Neural progenitor cell (in vitro differentiated cells): ENCODE measurements at regions not wholly inside any gene's neighbourhood (a gene's known extent, or its start where the extent isn't known, plus 50 kb on each side); places are given as distances from the start of the nearest gene placed in this dataset.

Experiments used
- DNase-seq: peaks from one replicate; pipeline ENCODE4 v3.0.0-alpha.2; 2016; ENCODE audit warnings: low spot score
- H2AFZ ChIP-seq: fragments of 200-600 bp; sonication (generic); replicated peaks from 2 replicates; pipeline ENCODE4 v1.6.1; 2016; ENCODE audit warnings: antibody characterized with exemption
- H3F3A ChIP-seq: fragments of 200-600 bp; sonication (generic); 2 replicates; pipeline ENCODE4 v1.6.1; 2016; ENCODE audit warnings: antibody characterized with exemption, low read depth
- H3K27ac ChIP-seq: fragments of 200-600 bp; sonication (generic); 2 replicates; pipeline ENCODE4 v1.5.1; 2016; ENCODE audit warnings: mild to moderate bottlenecking
- H3K27me3 ChIP-seq: fragments of 200-600 bp; sonication (generic); 2 replicates; pipeline ENCODE4 v1.6.1; 2016; ENCODE audit warnings: mild to moderate bottlenecking, moderate library complexity
- H3K36me3 ChIP-seq: fragments of 200-600 bp; sonication (generic); 2 replicates; pipeline ENCODE4 v1.5.1; 2016
- H3K4me1 ChIP-seq: fragments of 200-600 bp; sonication (generic); 2 replicates; pipeline ENCODE4 v1.6.1; 2016; ENCODE audit warnings: mixed run types
- H3K4me2 ChIP-seq: fragments of 200-600 bp; sonication (generic); 2 replicates; pipeline ENCODE4 v1.6.1; 2016
- H3K4me3 ChIP-seq: fragments of 200-600 bp; sonication (generic); 2 replicates; pipeline ENCODE4 v1.5.1; 2016
- H3K79me2 ChIP-seq: fragments of 200-600 bp; sonication (generic); 2 replicates; pipeline ENCODE4 v1.6.1; 2016; ENCODE audit warnings: low read depth
- H3K9ac ChIP-seq: fragments of 200-600 bp; sonication (generic); 2 replicates; pipeline ENCODE4 v1.6.1; 2016
- H3K9me3 ChIP-seq: fragments of 200-600 bp; sonication (generic); 2 replicates; pipeline ENCODE4 v1.5.1; 2016; ENCODE audit warnings: low read depth
- H4K20me1 ChIP-seq: fragments of 200-600 bp; sonication (generic); 2 replicates; pipeline ENCODE4 v1.6.1; 2016; ENCODE audit warnings: low read depth
- H3K27ac Mint-ChIP-seq: 3 replicates; pipeline ENCODE4 v1.8.0; 2021; ENCODE audit warnings: mixed read lengths
- H3K27me3 Mint-ChIP-seq: 2 replicates; pipeline ENCODE4 v1.8.0; 2022; ENCODE audit warnings: low read depth, mild to moderate bottlenecking, inconsistent platforms, moderate library complexity, mixed read lengths; ENCODE audit not compliant: insufficient read depth
- H3K36me3 Mint-ChIP-seq: 3 replicates; pipeline ENCODE4 v1.8.0; 2021; ENCODE audit warnings: mixed read lengths
- H3K4me1 Mint-ChIP-seq: 3 replicates; pipeline ENCODE4 v1.8.0; 2021; ENCODE audit warnings: mixed read lengths
- H3K4me3 Mint-ChIP-seq: 3 replicates; pipeline ENCODE4 v1.8.0; 2021; ENCODE audit warnings: mild to moderate bottlenecking, moderate library complexity, mixed read lengths
- H3K9me3 Mint-ChIP-seq: 3 replicates; pipeline ENCODE4 v1.8.0; 2020; ENCODE audit warnings: mixed read lengths
- CTCF ChIP-seq: fragments of 200-600 bp; sonication (generic); IDR thresholded peaks from 2 replicates; pipeline ENCODE4 v1.5.1; 2017; ENCODE audit warnings: antibody characterized with exemption, mild to moderate bottlenecking
- EZH2 ChIP-seq: fragments of 200-600 bp; sonication (generic); IDR thresholded peaks from 2 replicates; pipeline ENCODE4 v1.6.1; 2017; ENCODE audit warnings: antibody characterized with exemption, mild to moderate bottlenecking, moderate library complexity
- EZH2phosphoT487 ChIP-seq: fragments of 200-600 bp; sonication (generic); IDR thresholded peaks from 2 replicates; pipeline ENCODE4 v1.6.1; 2017; ENCODE audit warnings: antibody characterized with exemption

GRCh38 chrX:150262456-150262855, 100.7 kb upstream of the MAMLD1 start:
- Histone ChIP-seq H3K9ac (no peak overlapping the region), H3K79me2 (no peaks in the 10 kb centered on the region)
- H3K9me3 Mint-ChIP-seq, result no peaks in the 10 kb centered on the region

GRCh38 chrX:150268839-150269355, 94.2 kb upstream of the MAMLD1 start:
- H3K79me2 ChIP-seq, result no peaks in the 10 kb centered on the region
- no peaks in the 10 kb centered on the region for H3K4me1 ChIP-seq
- H3K27ac Mint-ChIP-seq, result peak overlapping the region; percentile 67
- H3K4me3 ChIP-seq, result no peak overlapping the region
- no peak overlapping the region for H3K4me3 Mint-ChIP-seq
- H3K36me3 ChIP-seq, result no peaks in the 10 kb centered on the region
- H3K4me2 ChIP-seq, result no peak overlapping the region
- peaks cover 9% of the 10 kb centered on the region for H3K9me3 Mint-ChIP-seq
- no peak for TF ChIP-seq EZH2phosphoT487
- no peak for TF ChIP-seq EZH2
- no peak for TF ChIP-seq CTCF
- no peak overlapping the region for H2AFZ ChIP-seq
- H3K27me3 ChIP-seq, result no peaks in the 10 kb centered on the region
- H3K36me3 Mint-ChIP-seq, result no peaks in the 10 kb centered on the region
- H3K9ac ChIP-seq, result no peak overlapping the region
- H3F3A ChIP-seq, result no peaks in the 10 kb centered on the region
- H3K27ac ChIP-seq, result no peak overlapping the region
- no peak for DNase-seq
- no peaks in the 10 kb centered on the region for H4K20me1 ChIP-seq
- no peaks in the 10 kb centered on the region for H3K9me3 ChIP-seq
- H3K4me1 Mint-ChIP-seq, result peaks cover 12% of the 10 kb centered on the region
- peaks cover 11% of the 10 kb centered on the region for H3K27me3 Mint-ChIP-seq

More at GRCh38 chrX:150262456-150262855, 100.7 kb upstream of the MAMLD1 start:
- Mint-ChIP-seq H3K27me3 (peaks cover 10% of the 10 kb centered on the region), H3K36me3 (no peaks in the 10 kb centered on the region), H3K4me3 (no peak overlapping the region), H3K27ac (no peak overlapping the region), H3K4me1 (no peaks in the 10 kb centered on the region)
- Histone ChIP-seq H3K4me2 (no peak overlapping the region), H2AFZ (no peak overlapping the region), H4K20me1 (no peaks in the 10 kb centered on the region), H3K36me3 (no peaks in the 10 kb centered on the region), H3F3A (no peaks in the 10 kb centered on the region), H3K4me3 (no peak overlapping the region), H3K9me3 (no peaks in the 10 kb centered on the region), H3K27ac (no peak overlapping the region), H3K27me3 (no peaks in the 10 kb centered on the region), H3K4me1 (no peaks in the 10 kb centered on the region)
- DNase-seq, result no peak
- TF ChIP-seq EZH2phosphoT487, result no peak
- TF ChIP-seq EZH2, result no peak
- TF ChIP-seq CTCF, result no peak

- H3F3A ChIP-seq, result no peaks in the 10 kb centered on the region
- no peak overlapping the region for H3K4me2 ChIP-seq
- H3K4me1 Mint-ChIP-seq, result peaks cover 12% of the 10 kb centered on the region
- H3K4me1 ChIP-seq, result no peaks in the 10 kb centered on the region
- peaks cover 11% of the 10 kb centered on the region for H3K27me3 Mint-ChIP-seq
- H3K27ac Mint-ChIP-seq, result peak overlapping the region; percentile 13
- no peak for DNase-seq
- no peak overlapping the region for H2AFZ ChIP-seq
- no peaks in the 10 kb centered on the region for H3K36me3 ChIP-seq
- H3K4me3 ChIP-seq, result no peak overlapping the region
- TF ChIP-seq CTCF, result no peak
- no peaks in the 10 kb centered on the region for H4K20me1 ChIP-seq
- H3K27me3 ChIP-seq, result no peaks in the 10 kb centered on the region
- H3K79me2 ChIP-seq, result no peaks in the 10 kb centered on the region
- no peak overlapping the region for H3K27ac ChIP-seq
- H3K9ac ChIP-seq, result no peak overlapping the region
- no peak overlapping the region for H3K4me3 Mint-ChIP-seq
- no peaks in the 10 kb centered on the region for H3K9me3 ChIP-seq
- no peaks in the 10 kb centered on the region for H3K36me3 Mint-ChIP-seq
- peaks cover 11% of the 10 kb centered on the region for H3K9me3 Mint-ChIP-seq
Observed at GRCh38 chrX:150269605-150270254, 93.4 kb upstream of the MAMLD1 start.
